ENCODE measurements at regions not wholly inside any gene's neighbourhood (a gene's known extent, or its start where the extent isn't known, plus 50 kb on each side); places are given as distances from the start of the nearest gene placed in this dataset.

DNA sequence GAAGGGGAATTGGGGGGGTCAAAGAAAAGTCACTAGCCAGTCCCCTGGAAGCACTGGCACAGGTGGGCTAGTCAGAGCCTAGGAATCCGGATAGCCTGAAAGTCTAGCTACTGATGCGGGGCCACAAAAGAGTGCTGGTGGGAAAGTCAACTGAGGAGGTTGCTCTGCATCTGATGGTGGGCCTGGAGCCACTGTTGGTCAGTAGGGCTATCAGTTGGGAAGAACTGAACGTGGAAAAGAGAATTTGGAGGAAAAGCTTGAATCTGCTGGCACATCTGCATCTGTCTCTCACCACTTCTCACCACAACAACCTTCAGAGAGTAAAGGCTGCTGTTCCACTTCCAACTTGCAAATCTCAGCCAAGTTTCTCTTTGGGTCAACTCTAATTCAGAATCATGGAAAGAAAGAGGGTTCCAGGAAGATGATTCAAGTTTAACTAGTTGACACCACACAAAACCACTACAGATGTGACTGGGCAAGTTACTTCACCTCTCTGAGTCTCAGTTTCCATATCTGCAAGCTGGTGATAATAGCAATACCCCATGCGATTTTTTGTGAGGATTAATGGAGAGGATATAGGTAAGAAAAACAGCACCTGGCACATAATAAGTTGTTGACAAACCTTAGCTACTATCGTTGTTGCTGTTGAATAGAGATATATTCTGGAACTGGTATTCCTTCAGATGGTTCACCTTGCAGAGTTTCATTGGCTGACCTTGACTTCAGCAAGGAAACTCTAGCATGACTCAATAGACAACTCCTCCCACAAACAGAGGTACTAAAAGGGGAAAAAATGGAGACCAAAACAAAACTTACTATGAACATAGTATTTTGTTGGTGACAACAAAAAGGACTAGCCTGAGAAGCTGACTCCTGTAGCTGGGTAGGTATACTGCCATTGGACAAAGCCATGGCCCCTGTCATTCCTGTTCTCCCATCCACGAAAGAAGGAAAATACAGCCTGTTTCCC, 280.2 kb upstream of the STT3B start:
- DNase-seq = no peak

DNA sequence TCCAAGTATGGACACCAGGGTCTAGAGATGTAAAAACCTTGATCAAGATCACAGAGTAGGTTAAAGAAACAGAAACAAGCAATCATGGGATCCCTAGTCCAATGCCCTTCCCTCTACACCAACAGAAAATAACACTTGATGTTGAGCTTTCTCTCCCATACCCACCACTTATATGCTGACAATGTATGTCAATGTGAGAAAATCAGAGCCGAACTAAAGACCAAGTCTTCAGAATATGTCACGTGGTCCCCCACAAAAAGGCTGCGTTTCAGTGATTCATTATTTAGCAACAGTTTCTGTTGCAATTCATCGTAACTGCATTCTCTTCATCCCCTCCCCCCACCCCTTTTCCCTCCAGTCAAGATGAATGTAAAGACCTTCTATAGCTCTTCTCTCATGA, 278.9 kb upstream of the STT3B start:
- no peak for DNase-seq

DNA sequence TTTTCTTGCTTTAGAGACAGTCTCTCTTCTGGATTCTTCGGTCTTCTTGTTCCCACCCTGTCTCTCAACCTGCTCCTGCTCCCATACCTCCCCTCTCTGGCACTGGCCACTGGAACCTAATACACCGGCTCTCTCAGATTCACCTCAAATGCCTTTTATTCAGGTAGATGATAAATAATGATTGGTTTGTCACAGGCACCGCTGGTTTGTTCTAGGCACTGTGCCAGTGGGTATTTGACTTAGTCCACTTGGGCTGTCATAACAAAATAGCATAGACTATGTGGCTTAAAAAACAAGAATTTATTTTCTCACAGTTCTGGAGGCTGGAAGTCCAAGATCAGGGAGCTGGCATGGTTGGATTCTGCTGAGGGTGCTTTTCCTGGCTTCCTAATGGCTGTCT, 278.2 kb upstream of the STT3B start:
- DNase-seq = no peak

DNA sequence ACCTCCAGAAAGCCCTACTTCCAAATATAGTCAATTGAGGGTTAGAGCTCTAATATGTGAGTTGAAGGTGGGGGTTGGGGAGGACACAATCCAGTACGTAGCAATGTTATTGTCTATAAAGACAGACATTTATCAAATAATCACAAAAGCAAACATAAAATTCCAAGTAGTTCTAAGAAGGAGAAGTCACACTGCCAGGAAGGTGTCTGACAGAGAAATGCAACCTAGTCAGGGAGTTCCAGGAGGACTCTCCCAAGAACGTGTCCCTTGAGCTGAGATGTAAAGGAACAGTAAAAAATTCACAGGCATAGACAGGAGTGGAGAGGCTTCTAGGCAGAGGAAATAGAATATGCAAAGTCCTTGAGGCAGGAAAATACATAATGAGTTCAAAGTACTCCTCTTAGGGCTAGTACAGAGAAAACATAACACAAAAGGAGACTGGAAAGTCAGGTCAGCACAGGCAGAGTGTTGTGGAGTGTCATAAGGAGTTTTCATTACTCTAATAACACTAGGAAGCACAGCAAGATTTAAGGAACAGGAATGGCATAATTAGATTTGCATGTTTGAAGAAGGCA, 277.6 kb upstream of the STT3B start:
- no peak for DNase-seq

DNA sequence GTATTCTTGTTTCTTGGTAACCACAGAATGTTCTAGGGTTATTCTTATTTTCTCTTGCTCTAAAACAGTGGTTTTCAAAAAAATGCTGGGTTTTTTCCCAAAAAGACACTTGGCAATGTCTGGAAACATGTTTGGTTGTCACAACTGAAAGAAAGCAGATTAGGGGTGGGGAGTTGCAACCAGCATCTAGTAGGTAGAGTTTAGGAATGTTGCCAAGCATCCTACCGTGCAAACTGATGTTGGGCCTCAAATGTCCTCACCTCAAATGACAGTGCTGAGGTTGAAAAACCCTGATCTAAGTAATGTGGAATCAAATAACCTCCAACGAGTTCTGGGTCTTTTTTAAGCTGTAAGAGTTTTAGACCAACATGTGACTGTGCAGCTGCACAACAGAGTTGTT, 270.5 kb upstream of the STT3B start:
- DNase-seq = no peak

DNA sequence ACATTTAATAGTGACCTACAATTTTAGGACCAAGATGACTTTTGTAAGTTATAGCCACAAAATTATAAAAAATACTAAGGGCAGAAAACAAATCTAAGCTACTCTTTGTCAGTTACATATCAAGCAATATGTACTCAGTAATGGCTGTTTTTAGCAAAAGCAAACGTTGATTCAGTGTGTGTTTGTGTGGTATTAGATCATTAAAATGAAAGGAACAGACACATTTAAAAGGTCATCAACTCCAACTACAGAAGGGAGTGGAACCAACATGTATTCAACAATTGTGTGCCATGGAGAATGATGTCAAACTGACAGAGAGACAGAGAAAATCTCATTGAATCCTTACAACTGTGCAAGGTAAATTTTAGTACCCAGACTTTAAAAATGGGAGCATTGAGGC, 268.8 kb upstream of the STT3B start:
- DNase-seq = no peak

DNA sequence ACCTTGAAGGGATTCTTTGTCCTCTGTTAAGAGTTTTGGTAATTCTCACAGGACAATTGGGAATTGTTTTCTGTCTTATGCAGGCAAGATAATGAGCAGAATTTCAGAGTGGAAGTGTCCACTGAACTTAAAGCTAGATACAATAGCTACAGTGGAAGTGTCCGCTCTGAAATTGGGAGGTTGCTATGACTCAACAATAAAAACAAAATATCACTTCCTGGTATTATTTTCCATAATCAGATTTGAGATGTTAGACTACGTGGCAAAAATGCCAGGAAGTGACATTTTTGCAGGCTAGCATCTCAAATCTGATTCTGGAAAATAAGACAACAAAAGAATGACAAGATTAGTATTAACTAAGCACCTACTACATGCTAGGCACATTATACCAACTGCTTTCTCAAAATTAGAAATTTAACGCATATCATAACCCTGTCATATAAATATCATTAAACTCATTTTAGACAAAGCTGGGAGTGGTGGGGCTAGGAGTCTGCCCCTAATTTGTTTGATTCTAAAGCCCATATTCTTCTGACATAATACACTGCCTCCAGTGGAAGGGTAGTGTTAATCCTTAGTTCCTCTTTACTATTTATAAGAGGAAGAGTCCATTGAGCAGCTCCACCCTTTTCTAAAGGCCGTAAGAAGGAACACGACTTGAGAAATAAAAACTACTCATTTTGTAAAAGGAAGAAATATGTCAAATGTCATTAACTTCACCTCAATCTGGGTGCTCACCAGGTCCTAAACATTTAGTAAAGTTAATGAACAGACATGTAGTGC, 266.9 kb upstream of the STT3B start:
- DNase-seq = no peak

DNA sequence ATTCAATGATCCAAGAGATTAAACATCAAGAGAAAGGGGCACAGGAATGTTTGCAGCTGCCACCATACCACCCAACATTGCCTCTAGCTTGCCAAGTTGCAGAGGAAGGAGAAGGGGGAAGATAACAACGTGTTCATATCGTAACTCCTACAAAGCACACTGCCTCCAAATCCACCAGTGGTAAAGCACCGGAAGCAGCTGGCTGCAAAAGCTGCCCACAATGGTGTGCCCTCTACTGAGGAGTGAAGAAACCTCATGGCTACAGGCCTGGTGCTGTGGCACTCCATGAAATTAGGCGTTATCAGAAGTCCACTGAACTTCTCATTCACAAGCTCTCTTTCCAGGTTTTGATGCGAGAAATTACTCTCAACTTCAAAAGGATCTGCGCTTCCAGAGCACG, 263.9 kb upstream of the STT3B start:
- DNase-seq = no peak

DNA sequence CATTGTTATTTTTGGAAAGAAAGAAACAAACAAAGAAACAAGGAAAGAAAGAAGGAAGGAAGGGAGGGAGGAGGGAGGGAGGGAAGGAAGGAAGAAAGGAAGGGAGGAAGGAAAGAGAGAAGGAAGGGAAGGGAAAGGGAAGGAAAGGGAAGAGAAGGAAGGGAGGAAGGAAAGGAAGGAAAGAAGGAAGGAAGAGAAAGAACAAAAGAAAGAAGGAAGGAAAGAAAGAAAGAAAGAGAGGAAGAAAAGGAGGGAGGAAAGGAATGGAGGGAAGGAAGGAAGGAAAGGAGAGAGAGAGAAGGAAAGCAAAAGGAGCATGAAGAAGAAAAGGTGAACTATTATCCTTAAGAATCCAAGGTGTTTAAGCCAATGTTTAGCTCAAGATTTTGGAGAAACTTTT, 262.7 kb upstream of the STT3B start:
- no peak for DNase-seq

DNA sequence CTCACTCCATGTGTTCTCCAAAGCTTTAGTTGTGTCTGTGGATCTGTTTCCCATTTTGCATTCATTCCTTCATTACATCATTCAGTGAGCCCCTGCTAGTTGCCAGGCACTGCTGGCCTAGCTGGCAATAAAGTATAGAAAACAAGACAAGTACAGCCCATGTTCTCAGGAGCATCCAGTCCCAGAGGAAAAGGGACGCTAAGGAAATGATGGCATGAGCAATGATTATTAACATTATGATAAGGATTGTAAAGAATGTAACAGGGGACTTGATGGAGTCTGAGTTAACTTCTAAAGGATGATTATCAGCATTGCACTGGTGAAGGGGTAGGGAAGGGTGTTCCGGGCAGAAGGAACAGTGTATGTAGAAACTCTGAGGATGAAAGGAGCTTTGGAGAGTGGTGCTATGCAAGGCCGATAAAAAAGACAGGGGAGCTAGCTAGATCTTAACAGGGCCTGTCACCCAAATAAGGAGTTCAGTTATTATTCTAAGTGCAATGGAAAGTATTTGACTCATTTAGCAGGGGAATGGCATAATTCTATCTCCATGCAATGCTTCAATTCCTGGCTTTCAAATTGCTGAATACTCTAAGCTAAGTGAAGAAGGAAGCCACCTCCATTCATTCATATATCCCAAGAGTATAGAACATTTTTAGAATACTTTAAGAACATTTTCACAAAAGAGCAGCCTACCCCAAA, 258.2 kb upstream of the STT3B start:
- no peak for DNase-seq

DNA sequence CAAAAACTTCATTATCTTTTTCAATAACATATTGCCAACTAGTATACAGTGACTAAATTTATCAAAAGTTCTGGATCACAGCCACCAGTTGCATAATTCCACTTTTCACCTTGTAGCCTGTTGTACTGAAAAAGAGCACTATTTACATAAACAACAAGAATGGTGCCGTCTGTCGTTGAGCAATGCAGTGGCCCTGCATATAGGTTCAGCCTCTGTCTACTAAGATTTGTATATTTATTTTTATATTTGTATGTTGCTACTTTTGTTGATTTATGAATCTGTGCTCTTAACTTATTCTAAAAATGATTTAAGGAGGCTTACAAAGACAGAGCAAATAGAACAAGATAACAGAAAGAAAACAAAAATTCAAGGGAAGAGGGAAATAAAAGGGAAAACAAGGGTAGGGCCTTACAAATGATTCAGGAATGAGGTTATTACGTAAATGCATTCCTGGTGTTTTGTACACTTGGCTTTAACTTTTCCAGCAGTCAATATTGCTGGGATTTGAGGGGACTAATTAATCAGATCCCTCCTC, 257.6 kb upstream of the STT3B start:
- DNase-seq = no peak

DNA sequence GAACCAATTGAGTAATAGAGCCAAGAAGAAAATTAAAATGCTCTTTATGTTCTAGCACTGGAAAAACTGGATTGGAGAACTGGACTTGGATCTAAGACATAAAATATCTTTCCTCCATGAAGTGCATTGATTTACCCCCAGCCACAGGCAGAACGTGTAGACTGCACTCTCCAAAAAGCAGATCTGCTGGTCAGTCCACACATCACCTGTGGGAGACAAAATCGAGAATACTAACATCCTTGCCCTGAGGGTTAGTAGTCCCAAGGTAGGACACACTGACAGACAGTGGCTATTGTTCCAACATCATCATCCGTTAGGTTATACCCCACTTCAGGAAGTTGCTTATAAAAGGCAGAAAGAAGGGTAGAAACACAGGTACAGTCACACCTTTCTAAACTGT, 257.1 kb upstream of the STT3B start:
- no peak for DNase-seq

DNA sequence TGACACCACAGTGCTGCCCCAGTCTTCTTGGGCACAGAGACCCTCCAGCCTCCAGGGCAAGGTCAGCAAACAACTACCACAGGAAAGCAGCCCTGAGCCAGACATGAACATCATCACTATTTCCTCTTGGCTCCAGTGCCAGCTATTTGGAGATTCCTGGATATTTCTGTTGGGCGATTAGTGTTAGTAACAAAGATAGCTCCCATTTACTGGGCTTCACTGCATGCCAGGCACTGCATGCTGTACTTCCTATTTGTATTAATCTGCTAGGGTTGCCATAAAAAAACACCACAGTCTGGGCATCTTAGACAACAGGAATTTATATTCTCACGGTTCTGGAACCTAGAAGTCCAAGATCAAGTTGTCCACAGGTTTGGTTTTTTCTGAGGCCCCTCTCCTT, 255.1 kb upstream of the STT3B start:
- no peak for DNase-seq

DNA sequence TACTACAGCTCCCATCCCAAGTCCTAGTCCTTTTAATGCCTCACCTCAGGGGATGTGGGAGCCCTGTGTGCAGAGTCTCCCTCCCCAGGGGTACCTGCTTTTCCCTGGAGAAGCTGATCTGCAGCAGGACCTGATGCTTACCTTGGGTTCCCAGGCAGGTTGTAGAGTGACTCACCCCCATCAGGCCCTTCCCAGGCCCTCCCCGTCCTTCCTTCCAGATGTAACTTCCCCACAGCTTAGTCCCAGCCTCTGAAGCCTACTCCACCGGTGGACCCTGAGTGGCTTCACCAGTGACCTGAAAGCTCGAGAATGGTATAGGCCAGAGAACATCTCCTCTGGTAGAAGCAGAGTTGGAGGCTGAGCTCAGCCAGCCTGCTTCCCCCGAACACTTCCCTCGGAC, 254.2 kb upstream of the STT3B start:
- DNase-seq = no peak

DNA sequence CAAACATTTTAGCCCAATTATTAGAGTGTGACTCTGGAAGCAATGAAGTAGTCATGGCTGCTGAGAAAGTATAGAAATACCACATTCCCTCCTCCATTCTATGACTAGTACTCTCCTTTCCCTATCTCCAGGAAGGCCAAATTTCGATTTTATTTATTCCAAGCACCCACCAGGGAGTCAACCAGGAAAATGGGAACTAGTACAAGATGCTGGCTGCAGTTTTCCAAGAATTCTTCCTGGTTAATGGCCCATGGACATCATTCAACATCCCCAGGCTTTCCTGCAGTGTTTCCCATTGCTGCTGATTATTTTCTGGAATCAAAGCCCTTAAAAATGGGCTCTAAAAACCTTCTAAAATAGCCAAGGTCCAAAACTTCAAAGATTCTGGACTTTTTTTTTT, 247.9 kb upstream of the STT3B start:
- no peak for DNase-seq

DNA sequence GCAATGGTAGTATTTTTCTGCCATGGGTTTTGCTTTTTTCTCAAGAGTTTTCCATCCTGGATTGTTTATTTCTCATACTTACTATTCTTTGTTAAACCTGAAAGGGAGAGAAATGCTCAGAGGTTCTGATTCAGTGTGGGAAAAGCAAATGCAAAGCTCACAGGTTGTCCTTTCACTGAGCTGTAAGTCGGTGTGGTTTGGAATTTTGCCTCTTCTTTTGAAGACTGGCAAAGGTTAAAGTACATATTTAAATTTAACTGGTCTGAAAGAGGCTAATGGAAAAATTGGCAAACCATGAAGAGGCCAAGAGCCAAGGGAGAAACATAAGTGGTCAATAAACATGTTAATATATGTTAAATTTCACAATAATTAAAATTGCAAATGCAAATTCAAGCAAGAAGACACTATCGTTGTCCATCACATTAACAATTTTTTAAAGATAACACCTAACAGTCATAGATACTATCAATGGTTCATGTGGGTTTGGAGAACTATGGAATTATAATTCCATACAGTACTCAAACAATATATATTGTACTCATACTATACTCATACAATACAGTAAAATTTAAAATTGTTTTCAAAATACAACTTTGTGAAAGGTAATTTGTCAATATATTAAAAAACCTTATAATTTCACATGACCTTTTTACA, 246.8 kb upstream of the STT3B start:
- DNase-seq = no peak

DNA sequence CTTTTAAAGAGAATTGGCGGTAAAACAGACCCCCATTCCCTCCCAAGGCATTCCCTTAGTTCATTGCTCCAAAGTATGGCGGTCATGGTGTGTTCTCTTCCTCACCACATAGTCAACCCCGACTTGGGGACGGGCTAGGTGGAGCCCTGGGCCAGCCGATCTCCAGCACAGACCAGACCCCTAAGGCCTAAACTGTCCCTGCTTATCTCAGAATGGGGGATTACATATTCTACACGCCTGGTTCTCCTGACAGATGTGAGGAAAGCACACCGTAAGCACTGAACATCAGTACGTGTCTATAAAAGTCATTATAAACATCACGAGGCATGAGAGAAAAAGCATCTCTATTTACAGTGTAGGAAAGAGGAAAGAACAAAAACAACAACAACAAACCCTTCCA, 244.5 kb upstream of the STT3B start:
- DNase-seq = no peak

DNA sequence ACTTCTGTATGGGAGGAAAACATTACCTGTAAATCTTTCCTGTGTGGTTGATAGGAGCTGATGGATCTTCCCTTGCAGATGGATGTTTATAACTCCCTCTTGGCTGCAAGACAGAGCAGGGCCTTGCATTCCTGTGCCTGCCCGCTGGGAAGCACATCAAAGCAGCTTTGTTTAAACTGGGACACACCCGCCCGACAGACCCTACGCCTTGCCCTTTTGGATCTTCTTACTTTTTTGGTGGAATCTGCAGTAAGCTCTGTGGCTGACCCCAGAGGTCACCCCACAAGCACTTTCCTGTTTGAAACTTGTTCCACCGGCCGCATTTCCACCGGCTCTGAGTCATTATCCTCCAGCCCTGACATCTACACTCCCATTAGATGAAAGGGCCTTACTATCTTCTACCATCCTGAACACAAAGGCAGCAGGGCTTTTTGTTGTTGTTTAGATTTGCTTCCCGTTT, 244.1 kb upstream of the STT3B start:
- DNase-seq = no peak

DNA sequence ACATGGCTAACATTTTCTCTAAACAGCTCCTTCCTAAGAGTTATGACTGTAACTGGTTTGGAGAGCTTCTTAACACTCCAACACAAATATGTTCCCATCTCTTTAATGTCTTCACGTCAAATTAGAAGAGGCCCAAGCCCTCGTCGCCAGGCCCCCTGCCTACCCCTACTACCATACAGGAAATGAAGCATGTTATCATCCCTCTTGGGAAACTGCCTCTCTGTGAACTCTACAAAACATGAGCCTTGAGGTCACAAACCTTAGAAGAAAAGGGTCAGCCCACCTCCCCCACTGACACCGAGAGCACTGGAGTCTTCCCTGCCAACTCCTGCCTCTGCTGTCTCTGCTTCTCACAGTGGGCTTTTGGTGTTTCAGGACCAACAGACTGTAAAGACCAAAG, 243.1 kb upstream of the STT3B start:
- no peak for DNase-seq

DNA sequence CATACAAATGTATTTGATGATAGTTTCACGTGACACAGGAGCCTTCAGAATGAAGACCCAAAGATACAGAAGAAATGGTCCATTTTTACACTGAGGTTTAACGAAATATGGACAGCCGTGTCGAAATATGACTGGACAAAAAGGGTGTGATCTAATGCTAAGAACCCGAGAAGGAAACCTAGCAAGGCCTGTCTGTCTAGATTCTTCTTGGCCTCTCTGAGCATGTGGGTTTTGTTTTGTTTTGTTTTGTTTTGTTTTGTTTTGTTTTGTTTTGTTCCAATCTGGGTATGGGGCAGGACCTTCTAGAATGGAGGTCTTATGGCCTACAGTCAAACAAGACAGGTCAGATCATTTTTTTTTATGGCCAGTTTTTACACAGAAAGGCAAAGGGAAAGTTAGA, 242.7 kb upstream of the STT3B start:
- DNase-seq = no peak

DNA sequence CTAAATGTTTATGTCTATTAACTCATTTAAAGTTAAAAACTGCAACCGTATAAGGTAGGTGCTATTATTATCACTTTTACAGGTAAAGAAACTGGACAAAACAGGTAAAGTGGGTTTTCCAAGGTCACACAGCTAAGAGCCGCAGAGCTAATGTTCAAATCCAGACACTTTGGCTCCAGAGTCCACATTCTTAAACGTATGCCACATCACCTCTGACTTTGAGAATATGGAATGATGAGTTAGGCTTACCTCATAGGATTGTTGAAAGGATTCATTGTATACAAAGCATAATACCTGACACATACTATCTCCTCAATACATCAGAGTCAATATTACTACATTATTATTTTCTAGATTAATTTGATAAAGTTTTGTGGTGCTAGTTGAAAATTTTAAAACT, 240.9 kb upstream of the STT3B start:
- DNase-seq = no peak

Measured in left kidney (tissue), 1 donor.